Spleen (tissue), 11 donors: ENCODE measurements at regions not wholly inside any gene's neighbourhood (a gene's known extent, or its start where the extent isn't known, plus 50 kb on each side); places are given as distances from the start of the nearest gene placed in this dataset.

Source experiments
- DNase-seq: peaks from one replicate; pipeline ENCODE4 v3.0.0-alpha.2; 2020
- H3K27ac ChIP-seq, 8 donors: fragments of 200-600 bp; sonication (generic) in 7 of 8; 1 replicate in 4 of 8; 2 replicates in 4 of 8; pipeline versions ENCODE4 v1.5.0 to v1.8.0; 2016 to 2021; ENCODE audit warnings: inconsistent platforms in 4 of 8, mild to moderate bottlenecking in 4 of 8, moderate library complexity in 1 of 8
- H3K27me3 ChIP-seq, 7 donors: fragments of 200-600 bp; sonication (generic) in 6 of 7; replicated peaks in 1 of 7; 1 replicate in 4 of 7; 2 replicates in 3 of 7; pipeline versions ENCODE4 v1.5.0 to v1.8.0; 2016 to 2021; ENCODE audit warnings: inconsistent platforms in 3 of 7, mild to moderate bottlenecking in 1 of 7
- H3K36me3 ChIP-seq, 6 donors: fragments of 200-600 bp; sonication (generic) in 5 of 6; 1 replicate in 4 of 6; 2 replicates in 2 of 6; pipeline versions ENCODE4 v1.5.0 to v1.8.0; 2016 to 2021; ENCODE audit warnings: inconsistent platforms in 2 of 6
- H3K4me1 ChIP-seq, 6 donors: fragments of 200-600 bp; sonication (generic) in 5 of 6; 1 replicate in 3 of 6; 2 replicates in 3 of 6; pipeline versions ENCODE4 v1.5.0 to v1.8.0; 2016 to 2021; ENCODE audit warnings: inconsistent platforms in 3 of 6
- H3K4me3 ChIP-seq, 8 donors: fragments of 200-600 bp; sonication (generic) in 7 of 8; 1 replicate in 4 of 8; 2 replicates in 4 of 8; pipeline versions ENCODE4 v1.5.0 to v1.8.0; 2016 to 2021; ENCODE audit warnings: inconsistent platforms in 4 of 8, mild to moderate bottlenecking in 4 of 8, moderate library complexity in 2 of 8
- H3K9me3 ChIP-seq, 8 donors: fragments of 200-600 bp; sonication (generic) in 7 of 8; 1 replicate in 4 of 8; 2 replicates in 4 of 8; pipeline versions ENCODE4 v1.5.0 to v1.8.0; 2016 to 2021; ENCODE audit warnings: inconsistent platforms in 4 of 8
- CTCF ChIP-seq, 11 experiments: fragments of 200-600 bp in 7 of 11; fragments of 450-650 bp in 4 of 11; sonication (generic) in 4 of 11; IDR thresholded peaks in 8 of 11; conservative IDR thresholded peaks in 3 of 11; 1 replicate in 7 of 11; 2 replicates in 4 of 11; pipeline versions ENCODE4 v1.4.0 to v1.8.0; 2016 to 2021; ENCODE audit warnings: antibody characterized with exemption in 11 of 11, inconsistent platforms in 4 of 11, mild to moderate bottlenecking in 1 of 11
- POLR2A ChIP-seq, 3 donors: fragments of 450-650 bp; IDR thresholded peaks; one replicate each; pipeline ENCODE4 v1.5.1; 2017; ENCODE audit warnings: antibody characterized with exemption in 3 of 3, mild to moderate bottlenecking in 1 of 3
- POLR2AphosphoS5 ChIP-seq, 3 donors: sonication (generic); formaldehyde crosslinking; IDR thresholded peaks; one replicate each; pipeline ENCODE4 v1.5.1; 2017; ENCODE audit warnings: antibody characterized with exemption in 3 of 3
- WGBS, 5 donors: extraction: QIAGEN DNeasy Blood & Tissue Kit in 3 of 5; methylation state at CpG; one replicate each; pipeline versions ENCODE4 v1.1.5 to v1.1.7; 2013 to 2018; 5-methylcytosine and 5-hydroxymethylcytosine counted together
- intact Hi-C: fragments of 100-400 bp; cut with DNase I; formaldehyde crosslinking; loops from one replicate; pipeline ENCODE4 v1.15.0; 2023; ENCODE audit warnings: low total_unique reads
- donor health status: healthy with polysubstance abuse.
- donor health status: DM: no; HTN: no; CAD: no; lungs with moderate emphysema.
- donor health status: DM: no; HTN: no; CAD: no.
- donor health status: Bipolar disorder and iron deficiency.
- donor health status: healthy.
- donor health status: DM: no; HTN: no; CAD: no.
- donor health status: DM: yes; HTN: yes; CAD: no.

- Histone ChIP-seq H3K27ac (no peak overlapping the region), H3K36me3 (no peaks in the 10 kb centered on the region), H3K9me3 (no peaks in the 10 kb centered on the region), H3K4me3 (no peak overlapping the region), H3K4me1 (no peaks in the 10 kb centered on the region), H3K27me3 (no peaks in the 10 kb centered on the region)
- 69 to 77% (median 72%) methylated on average over 4 of the region's 4 CpGs for whole genome bisulfite sequencing, 5 donors
- no peak for DNase-seq
- intact Hi-C loops, result no loop called here
- TF ChIP-seq POLR2AphosphoS5 (IDR thresholded peaks at IDR 0.05) (no peak), POLR2A (IDR thresholded peaks at IDR 0.05) (no peak), CTCF (IDR thresholded peaks at IDR 0.05 in 8 of 11, conservative IDR thresholded peaks at IDR 0.05 in 3 of 11) (no peak)
These were observed 300.9 kb upstream of the STXBP6 start for GRCh38 chr14:25350802-25351201.

- no peak overlapping the region for H3K4me3 ChIP-seq
- DNase-seq, result no peak
- WGBS, 5 donors, result 80 to 94% (median 85%) methylated on average over 3 of the region's 3 CpGs
- intact Hi-C loops, result no loop called here
- H3K27ac ChIP-seq, result no peak overlapping the region
- no peaks in the 10 kb centered on the region for H3K27me3 ChIP-seq
- no peaks in the 10 kb centered on the region for H3K4me1 ChIP-seq
- no peak for TF ChIP-seq POLR2AphosphoS5 (IDR thresholded peaks at IDR 0.05)
- no peak for TF ChIP-seq CTCF (IDR thresholded peaks at IDR 0.05 in 8 of 11, conservative IDR thresholded peaks at IDR 0.05 in 3 of 11)
- no peak for TF ChIP-seq POLR2A (IDR thresholded peaks at IDR 0.05)
- H3K9me3 ChIP-seq, result peaks cover 0 to 7% (median 1%) of the 10 kb centered on the region in 8 donors
- H3K36me3 ChIP-seq, result no peaks in the 10 kb centered on the region
These were observed 300.1 kb upstream of the STXBP6 start for GRCh38 chr14:25350021-25350420.

- WGBS, 5 donors, result 59 to 89% (median 74%) methylated on average over 1 of the region's 1 CpG
- DNase-seq, result no peak
- H3K4me3 ChIP-seq, result no peak overlapping the region
- intact Hi-C loops, result no loop called here
- no peaks in the 10 kb centered on the region for H3K4me1 ChIP-seq
- H3K27me3 ChIP-seq, result no peaks in the 10 kb centered on the region
- no peak overlapping the region for H3K27ac ChIP-seq
- no peaks in the 10 kb centered on the region for H3K36me3 ChIP-seq
- no peak for TF ChIP-seq CTCF (IDR thresholded peaks at IDR 0.05 in 8 of 11, conservative IDR thresholded peaks at IDR 0.05 in 3 of 11)
- H3K9me3 ChIP-seq, result peaks cover 0 to 15% (median 9%) of the 10 kb centered on the region in 8 donors
These were observed 299.3 kb upstream of the STXBP6 start for GRCh38 chr14:25349269-25349668.

GRCh38 chr14:25340882-25341281, 290.9 kb upstream of the STXBP6 start:
- Histone ChIP-seq H3K36me3 (no peaks in the 10 kb centered on the region), H3K4me1 (no peaks in the 10 kb centered on the region), H3K4me3 (no peak overlapping the region), H3K27me3 (no peaks in the 10 kb centered on the region), H3K27ac (no peak overlapping the region), H3K9me3 (peaks cover 0 to 71% (median 50%) of the 10 kb centered on the region in 8 donors)
- intact Hi-C loops, result no loop called here
- TF ChIP-seq POLR2A (IDR thresholded peaks at IDR 0.05) (no peak), CTCF (IDR thresholded peaks at IDR 0.05 in 8 of 11, conservative IDR thresholded peaks at IDR 0.05 in 3 of 11) (no peak), POLR2AphosphoS5 (IDR thresholded peaks at IDR 0.05) (no peak)
- 89 to 100% (median 95%) methylated on average over 1 of the region's 1 CpG for WGBS, 5 donors
- no peak for DNase-seq
